ENCODE measurements at regions not wholly inside any gene's neighbourhood (a gene's known extent, or its start where the extent isn't known, plus 50 kb on each side); places are given as distances from the start of the nearest gene placed in this dataset.
"Not testable (repeated sequence)": the region's sequence is repeated elsewhere in the genome, so short reads cannot be mapped to it uniquely, and the experiment has no call there.

GRCh38 chr11:45745065-45745811, 59.7 kb upstream of the SLC35C1 start:
- DNase-seq (no peak), ATAC-seq (peak in 1 of 2 donors; percentile 47)
- no peaks in the 10 kb centered on the region for H3K4me1 ChIP-seq
- H3K27ac ChIP-seq = no peak overlapping the region
- intact Hi-C loops (cut with DNase I) = no loop called here
- no peaks in the 10 kb centered on the region for H3K9me3 ChIP-seq
- no peak overlapping the region for H3K4me3 ChIP-seq
- H3K36me3 ChIP-seq = no peaks in the 10 kb centered on the region
- H3K27me3 ChIP-seq (ENCODE audit: low read depth) = no peaks in the 10 kb centered on the region
- no peak for TF ChIP-seq CTCF (IDR thresholded peaks at IDR 0.05)

GRCh38 chr11:45743556-45744468, 61.1 kb upstream of the SLC35C1 start:
- H3K27me3 ChIP-seq (ENCODE audit: low read depth) = no peaks in the 10 kb centered on the region
- no peaks in the 10 kb centered on the region for H3K36me3 ChIP-seq
- no peaks in the 10 kb centered on the region for H3K4me1 ChIP-seq
- ATAC-seq = no peak
- H3K4me3 ChIP-seq = no peak overlapping the region
- no peaks in the 10 kb centered on the region for H3K9me3 ChIP-seq
- TF ChIP-seq CTCF (IDR thresholded peaks at IDR 0.05) = no peak
- intact Hi-C loops (cut with DNase I) = no loop called here
- no peak overlapping the region for H3K27ac ChIP-seq
- no peak for DNase-seq

- no peaks in the 10 kb centered on the region for H3K27me3 ChIP-seq (ENCODE audit: low read depth)
- no peaks in the 10 kb centered on the region for H3K4me1 ChIP-seq
- no peak for DNase-seq
- H3K27ac ChIP-seq = no peak overlapping the region
- no peaks in the 10 kb centered on the region for H3K36me3 ChIP-seq
- no peaks in the 10 kb centered on the region for H3K9me3 ChIP-seq
- ATAC-seq = no peak
- TF ChIP-seq CTCF (IDR thresholded peaks at IDR 0.05) = no peak
- no peak overlapping the region for H3K4me3 ChIP-seq
- intact Hi-C loops (cut with DNase I) = no loop called here
Measured at GRCh38 chr11:45741582-45741981, 63.4 kb upstream of the SLC35C1 start.

GRCh38 chr11:45741032-45741431, 63.9 kb upstream of the SLC35C1 start:
- Histone ChIP-seq H3K4me3 (no peak overlapping the region), H3K36me3 (no peaks in the 10 kb centered on the region), H3K4me1 (no peaks in the 10 kb centered on the region), H3K27ac (no peak overlapping the region), H3K9me3 (no peaks in the 10 kb centered on the region), H3K27me3 (ENCODE audit: low read depth) (no peaks in the 10 kb centered on the region)
- TF ChIP-seq CTCF (IDR thresholded peaks at IDR 0.05) = no peak
- intact Hi-C loops (cut with DNase I) = no loop called here
- no peak for DNase-seq
- ATAC-seq = no peak

GRCh38 chr11:45739866-45740265, 65.1 kb upstream of the SLC35C1 start:
- H3K27ac ChIP-seq = no peak overlapping the region
- TF ChIP-seq CTCF (IDR thresholded peaks at IDR 0.05) = no peak
- no peaks in the 10 kb centered on the region for H3K27me3 ChIP-seq (ENCODE audit: low read depth)
- ATAC-seq (no peak), DNase-seq (no peak)
- no peaks in the 10 kb centered on the region for H3K9me3 ChIP-seq
- intact Hi-C loops (cut with DNase I) = no loop called here
- H3K4me3 ChIP-seq = no peak overlapping the region
- no peaks in the 10 kb centered on the region for H3K36me3 ChIP-seq
- H3K4me1 ChIP-seq = no peaks in the 10 kb centered on the region

GRCh38 chr11:45739071-45739470, 65.9 kb upstream of the SLC35C1 start:
- DNase-seq = not testable (repeated sequence)

GRCh38 chr11:45738194-45738593, 66.8 kb upstream of the SLC35C1 start:
- H3K27me3 ChIP-seq (ENCODE audit: low read depth); H3K27ac ChIP-seq; H3K4me3 ChIP-seq; ATAC-seq; DNase-seq; H3K36me3 ChIP-seq; intact Hi-C loops (cut with DNase I); H3K4me1 ChIP-seq; H3K9me3 ChIP-seq: not testable (repeated sequence)

More at GRCh38 chr11:45739071-45739470, 65.9 kb upstream of the SLC35C1 start:
- H3K4me1 ChIP-seq; H3K4me3 ChIP-seq; H3K27me3 ChIP-seq (ENCODE audit: low read depth); H3K27ac ChIP-seq; ATAC-seq; H3K36me3 ChIP-seq; intact Hi-C loops (cut with DNase I); H3K9me3 ChIP-seq: not testable (repeated sequence)

Data from lower lobe of right lung (tissue), 2 donors.